ENCODE measurements at regions not wholly inside any gene's neighbourhood (a gene's known extent, or its start where the extent isn't known, plus 50 kb on each side); places are given as distances from the start of the nearest gene placed in this dataset.

DNA sequence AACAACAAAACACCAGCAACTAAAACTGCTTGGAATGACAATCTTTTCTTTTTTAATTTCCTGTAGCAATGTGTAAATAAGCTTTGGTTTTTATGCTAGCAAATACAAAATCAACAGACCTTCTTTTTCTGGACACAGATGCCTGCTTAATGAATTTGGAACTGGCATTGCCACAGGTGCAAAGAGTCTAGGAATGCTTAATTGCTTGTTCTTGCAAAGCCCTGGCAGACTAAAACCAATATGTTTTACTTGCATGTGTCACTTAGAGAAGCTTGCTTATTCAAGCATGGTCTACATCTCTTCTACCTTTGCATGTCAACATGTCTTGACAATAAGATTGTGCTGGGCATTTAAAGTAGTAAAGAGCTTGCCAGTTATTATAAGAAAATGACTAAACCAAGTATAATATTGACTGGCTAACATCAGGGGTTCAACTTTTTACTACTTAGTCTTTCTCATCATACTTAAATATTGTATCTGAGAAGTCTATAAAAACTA is 656.7 kb upstream of the NDST4 start:
- no peak overlapping the region for H3K27ac ChIP-seq (replicated peaks in 1 of 4)
- H3K4me1 ChIP-seq = no peaks in the 10 kb centered on the region
- H3K27me3 ChIP-seq = no peaks in the 10 kb centered on the region
- no peak overlapping the region for H3K4me3 ChIP-seq
- no peak for DNase-seq (ENCODE audit: extremely low spot score)
- no peak for TF ChIP-seq POLR2AphosphoS5 (IDR thresholded peaks at IDR 0.05)
- TF ChIP-seq POLR2A (IDR thresholded peaks at IDR 0.05; ENCODE audit: low read depth) = no peak
- no peak for TF ChIP-seq EP300 (IDR thresholded peaks at IDR 0.05)
- TF ChIP-seq, protein P1, sequence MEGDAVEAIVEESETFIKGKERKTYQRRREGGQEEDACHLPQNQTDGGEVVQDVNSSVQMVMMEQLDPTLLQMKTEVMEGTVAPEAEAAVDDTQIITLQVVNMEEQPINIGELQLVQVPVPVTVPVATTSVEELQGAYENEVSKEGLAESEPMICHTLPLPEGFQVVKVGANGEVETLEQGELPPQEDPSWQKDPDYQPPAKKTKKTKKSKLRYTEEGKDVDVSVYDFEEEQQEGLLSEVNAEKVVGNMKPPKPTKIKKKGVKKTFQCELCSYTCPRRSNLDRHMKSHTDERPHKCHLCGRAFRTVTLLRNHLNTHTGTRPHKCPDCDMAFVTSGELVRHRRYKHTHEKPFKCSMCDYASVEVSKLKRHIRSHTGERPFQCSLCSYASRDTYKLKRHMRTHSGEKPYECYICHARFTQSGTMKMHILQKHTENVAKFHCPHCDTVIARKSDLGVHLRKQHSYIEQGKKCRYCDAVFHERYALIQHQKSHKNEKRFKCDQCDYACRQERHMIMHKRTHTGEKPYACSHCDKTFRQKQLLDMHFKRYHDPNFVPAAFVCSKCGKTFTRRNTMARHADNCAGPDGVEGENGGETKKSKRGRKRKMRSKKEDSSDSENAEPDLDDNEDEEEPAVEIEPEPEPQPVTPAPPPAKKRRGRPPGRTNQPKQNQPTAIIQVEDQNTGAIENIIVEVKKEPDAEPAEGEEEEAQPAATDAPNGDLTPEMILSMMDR (IDR thresholded peaks at IDR 0.05) = no peak
- no peaks in the 10 kb centered on the region for H3K36me3 ChIP-seq
- intact Hi-C loops (cut with DNase I) = no loop called here
- no peaks in the 10 kb centered on the region for H3K9me3 ChIP-seq

DNA sequence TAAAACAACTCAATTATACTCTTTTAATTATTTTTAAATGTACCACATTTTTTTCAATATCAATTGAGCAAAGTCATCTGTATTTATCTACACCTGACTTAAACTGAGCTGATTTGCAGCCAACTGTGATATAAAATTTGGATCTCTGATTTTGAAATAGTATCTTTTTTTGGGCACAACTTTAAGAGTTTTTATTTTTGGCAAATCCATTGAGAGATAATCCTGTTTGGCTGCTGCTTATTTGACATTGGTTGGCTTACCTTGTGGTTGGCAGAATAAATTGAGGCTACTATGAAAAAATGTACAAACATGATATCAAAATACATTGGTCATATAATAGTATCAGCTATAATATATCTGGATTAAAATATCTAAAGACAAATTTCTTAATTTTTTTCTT is 656.0 kb upstream of the NDST4 start:
- no peak for DNase-seq (ENCODE audit: extremely low spot score)
- Histone ChIP-seq H3K27me3 (no peaks in the 10 kb centered on the region), H3K36me3 (no peaks in the 10 kb centered on the region), H3K4me1 (no peaks in the 10 kb centered on the region), H3K9me3 (no peaks in the 10 kb centered on the region), H3K27ac (replicated peaks in 1 of 4) (no peak overlapping the region), H3K4me3 (no peak overlapping the region)
- TF ChIP-seq POLR2AphosphoS5 (IDR thresholded peaks at IDR 0.05) (no peak), EP300 (IDR thresholded peaks at IDR 0.05) (no peak), POLR2A (IDR thresholded peaks at IDR 0.05; ENCODE audit: low read depth) (no peak)
- TF ChIP-seq, protein P1 (IDR thresholded peaks at IDR 0.05) = no peak
- intact Hi-C loops (cut with DNase I) = no loop called here

DNA sequence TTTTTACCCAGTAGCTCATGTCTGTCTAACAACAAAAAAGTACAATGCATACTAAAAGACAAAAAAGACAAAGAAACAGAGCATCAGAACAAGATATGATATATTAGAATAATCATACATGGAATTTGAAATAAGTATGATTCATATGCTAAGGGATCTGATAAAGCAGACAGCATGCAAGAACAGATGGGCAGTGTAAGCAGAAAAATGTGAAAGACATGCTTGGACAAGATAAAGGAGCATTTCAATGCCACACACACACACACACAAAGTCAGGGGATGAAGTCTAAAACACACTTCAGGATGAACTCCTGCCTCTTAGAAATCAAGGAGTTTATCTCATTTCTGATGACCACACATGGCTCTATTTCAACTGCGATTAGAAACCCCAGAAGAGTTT is 649.6 kb upstream of the NDST4 start:
- intact Hi-C loops (cut with DNase I) = no loop called here

DNA sequence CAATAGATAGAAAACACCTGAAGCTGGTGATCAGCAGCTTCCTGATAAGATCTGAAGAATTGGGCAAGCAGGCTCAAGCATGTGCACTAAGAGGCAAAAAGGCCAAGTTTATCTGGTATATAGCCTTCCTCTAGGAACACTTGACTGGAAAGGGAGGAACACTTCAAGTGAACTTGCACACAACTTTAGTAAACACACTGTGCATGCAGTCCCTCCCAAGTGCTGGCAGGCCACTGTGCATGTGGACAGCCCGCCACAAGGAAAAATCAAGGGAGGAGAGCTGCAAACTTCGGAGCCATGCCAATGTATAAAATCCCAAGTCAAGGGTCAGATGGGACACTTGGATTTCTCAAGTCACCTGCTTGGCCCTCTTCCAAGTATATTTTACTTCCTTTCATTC is 645.8 kb upstream of the NDST4 start:
- intact Hi-C loops (cut with DNase I) = no loop called here
- Histone ChIP-seq H3K9me3 (no peaks in the 10 kb centered on the region), H3K36me3 (no peaks in the 10 kb centered on the region), H3K4me3 (no peak overlapping the region), H3K27ac (replicated peaks in 1 of 4) (no peak overlapping the region), H3K27me3 (no peaks in the 10 kb centered on the region), H3K4me1 (no peaks in the 10 kb centered on the region)
- 82% methylated on average over 2 of the region's 2 CpGs for WGBS
- TF ChIP-seq POLR2AphosphoS5 (IDR thresholded peaks at IDR 0.05) (no peak), POLR2A (IDR thresholded peaks at IDR 0.05; ENCODE audit: low read depth) (no peak), EP300 (IDR thresholded peaks at IDR 0.05) (no peak)
- TF ChIP-seq, protein P1 (IDR thresholded peaks at IDR 0.05) = no peak
- DNase-seq (ENCODE audit: extremely low spot score) = no peak

More for the DNA sequence above, 649.6 kb upstream of the NDST4 start:
- no peak for DNase-seq (ENCODE audit: extremely low spot score)
- WGBS = 92% methylated on average over 1 of the region's 1 CpG
- H3K4me3 ChIP-seq = no peak overlapping the region
- no peaks in the 10 kb centered on the region for H3K4me1 ChIP-seq
- TF ChIP-seq EP300 (IDR thresholded peaks at IDR 0.05) = no peak
- TF ChIP-seq, protein P1 (IDR thresholded peaks at IDR 0.05) = no peak
- no peak for TF ChIP-seq POLR2AphosphoS5 (IDR thresholded peaks at IDR 0.05)
- TF ChIP-seq POLR2A (IDR thresholded peaks at IDR 0.05; ENCODE audit: low read depth) = no peak
- no peaks in the 10 kb centered on the region for H3K36me3 ChIP-seq
- no peaks in the 10 kb centered on the region for H3K27me3 ChIP-seq
- H3K27ac ChIP-seq (replicated peaks in 1 of 4) = no peak overlapping the region
- no peaks in the 10 kb centered on the region for H3K9me3 ChIP-seq

DNA sequence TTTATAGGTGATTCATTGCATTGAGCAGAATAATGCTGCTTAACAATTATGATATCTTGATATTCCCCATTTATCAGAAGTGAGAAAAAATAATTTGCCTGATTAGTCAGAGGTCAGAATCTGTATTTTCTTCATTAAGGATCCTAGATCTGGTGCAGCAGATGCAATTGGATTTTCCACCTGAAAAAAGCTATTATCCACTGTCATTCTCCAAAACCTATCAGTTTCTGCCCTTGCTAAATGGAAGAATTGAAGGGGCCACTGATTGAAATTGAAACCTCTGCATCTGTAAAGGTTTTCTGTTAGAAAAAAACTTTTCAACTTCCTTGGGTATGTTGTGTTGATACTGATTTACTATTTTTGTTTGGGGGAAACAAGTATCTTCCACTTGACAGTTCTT is 636.0 kb upstream of the NDST4 start:
- H3K36me3 ChIP-seq = no peaks in the 10 kb centered on the region
- H3K27ac ChIP-seq (replicated peaks in 1 of 4) = no peak overlapping the region
- intact Hi-C loops (cut with DNase I) = no loop called here
- H3K4me3 ChIP-seq = no peak overlapping the region
- TF ChIP-seq POLR2AphosphoS5 (IDR thresholded peaks at IDR 0.05) (no peak), EP300 (IDR thresholded peaks at IDR 0.05) (no peak), POLR2A (IDR thresholded peaks at IDR 0.05; ENCODE audit: low read depth) (no peak)
- TF ChIP-seq, protein P1 (IDR thresholded peaks at IDR 0.05) = no peak
- H3K4me1 ChIP-seq = no peaks in the 10 kb centered on the region
- no peaks in the 10 kb centered on the region for H3K9me3 ChIP-seq
- no peak for DNase-seq (ENCODE audit: extremely low spot score)
- no peaks in the 10 kb centered on the region for H3K27me3 ChIP-seq

Measured in esophagus muscularis mucosa (tissue), 4 donors.